ENCODE measurements at regions not wholly inside any gene's neighbourhood (a gene's known extent, or its start where the extent isn't known, plus 50 kb on each side); places are given as distances from the start of the nearest gene placed in this dataset.

DNA sequence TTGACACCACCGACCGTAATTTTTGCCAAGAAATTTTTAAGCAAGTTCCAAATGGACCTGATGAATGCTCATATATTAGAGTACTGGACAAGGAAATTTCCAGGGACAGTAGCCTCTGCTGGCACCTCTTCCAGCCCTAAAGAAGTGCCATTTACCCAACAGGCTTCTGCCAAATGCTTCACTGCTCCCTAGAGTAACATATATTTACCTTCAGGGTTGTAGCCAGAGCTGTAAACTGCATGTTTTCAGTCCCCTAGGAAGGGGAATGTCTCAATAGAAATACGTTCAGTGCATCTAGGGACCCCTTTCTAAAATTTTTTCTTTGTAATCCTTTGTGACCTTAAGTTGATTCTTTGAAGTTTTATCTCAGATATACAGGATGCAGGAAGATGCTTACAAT, 143.1 kb upstream of the SMAD1 start:
- in situ Hi-C loops (cut with MboI): no loop called here
- no peaks in the 10 kb centered on the region for H3K9me3 ChIP-seq (replicated peaks; ENCODE audit: control insufficient read depth, insufficient read depth, low read length)
- WGBS (ENCODE audit: insufficient coverage, insufficient replicate concordance, low lambda C conversion rate, missing lambda C conversion rate): 12% methylated on average over 3 of the region's 3 CpGs

DNA sequence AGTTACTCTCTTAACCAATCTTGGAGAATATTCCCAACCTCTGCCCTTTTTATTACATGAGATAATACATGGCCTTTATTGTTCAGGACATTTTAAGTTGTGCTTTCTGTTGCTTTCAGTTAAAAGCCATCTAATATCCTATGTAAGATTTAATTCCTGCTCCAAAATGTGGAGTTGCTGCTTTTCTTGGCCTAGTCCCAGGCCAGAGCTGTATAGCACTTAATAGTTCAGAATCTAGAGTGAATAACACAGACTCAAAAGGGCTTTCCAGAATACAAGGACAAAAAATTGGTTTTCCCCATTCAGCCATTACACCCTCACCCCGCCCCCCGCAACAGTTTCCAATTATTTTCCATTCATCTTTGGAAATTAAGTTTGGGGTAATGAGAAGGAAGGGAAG, 144.3 kb upstream of the SMAD1 start:
- DNase-seq (ENCODE audit: low read depth, low spot score): no peak
- no peak overlapping the region for H3K27ac ChIP-seq (ENCODE audit: control insufficient read depth, insufficient read depth)
- in situ Hi-C loops (cut with MboI): no loop called here
- H4K20me1 ChIP-seq (ENCODE audit: control insufficient read depth, insufficient read depth): no peaks in the 10 kb centered on the region
- ChIA-PET CTCF (no interaction called here), SMC1A (ENCODE audit: uncharacterized antibody, unreplicated experiment) (interaction anchor here (1.2 kb wide), 1 partner anchor 24 kb away, joined by 3 read pairs; no protein-coding TSS in a partner anchor), RAD21 (ENCODE audit: unreplicated experiment) (no interaction called here), POLR2A (no interaction called here)
- no peak overlapping the region for H2AFZ ChIP-seq (ENCODE audit: control insufficient read depth, low read depth, low read length)
- no TSS peak for BruUV-seq (replicated peaks)
- no peak for ATAC-seq
- H3K4me1 ChIP-seq (ENCODE audit: control insufficient read depth, insufficient read depth, low read length): no peaks in the 10 kb centered on the region
- no peaks in the 10 kb centered on the region for H3K79me2 ChIP-seq (ENCODE audit: control insufficient read depth, insufficient read depth, low read length)
- H3K9ac ChIP-seq (ENCODE audit: control insufficient read depth, insufficient read depth, low read length): no peak overlapping the region
- H3K36me3 ChIP-seq (ENCODE audit: control insufficient read depth in 2 of 2, insufficient read depth in 2 of 2, low read length in 1 of 2): no peaks in the 10 kb centered on the region
- WGBS (ENCODE audit: insufficient coverage, insufficient replicate concordance, low lambda C conversion rate, missing lambda C conversion rate): 42% methylated on average over 2 of the region's 2 CpGs
- intact Hi-C loops (cut with micrococcal nuclease; ENCODE audit: unreplicated experiment): no loop called here
- FAIRE-seq: no peak
- no peaks in the 10 kb centered on the region for H3K9me3 ChIP-seq (replicated peaks; ENCODE audit: control insufficient read depth, insufficient read depth, low read length)
- no peak overlapping the region for H3K4me3 ChIP-seq
- no peak overlapping the region for H3K4me2 ChIP-seq (ENCODE audit: control insufficient read depth, insufficient read depth)
- H3K27me3 ChIP-seq (replicated peaks in 1 of 2; ENCODE audit: control insufficient read depth in 2 of 2, insufficient read depth in 2 of 2, low read length in 1 of 2): no peaks in the 10 kb centered on the region; a peak in 1 of 4 replicates
- TF ChIP-seq DPF2 (IDR thresholded peaks at IDR 0.05): no peak
- no peak for TF ChIP-seq PAX8 (IDR thresholded peaks at IDR 0.05)
- no peak for TF ChIP-seq CREB1 (IDR thresholded peaks at IDR 0.05; ENCODE audit: low read depth)
- TF ChIP-seq EP300 (IDR thresholded peaks at IDR 0.05; ENCODE audit: borderline replicate concordance in 1 of 2, control insufficient read depth in 1 of 2, low read depth in 2 of 2, low read length in 2 of 2): no peak
- no peak for TF ChIP-seq ZNF24 (IDR thresholded peaks at IDR 0.05)
- TF ChIP-seq SPI1 (IDR thresholded peaks at IDR 0.05; ENCODE audit: borderline replicate concordance, insufficient read depth, low read depth, low read length): no peak
- TF ChIP-seq MEF2A (IDR thresholded peaks at IDR 0.05; ENCODE audit: insufficient read depth, low read depth, low read length): no peak
- TF ChIP-seq POLR2A (IDR thresholded peaks at IDR 0.05; ENCODE audit: low read depth, low read length): no peak
- TF ChIP-seq, protein P1, sequence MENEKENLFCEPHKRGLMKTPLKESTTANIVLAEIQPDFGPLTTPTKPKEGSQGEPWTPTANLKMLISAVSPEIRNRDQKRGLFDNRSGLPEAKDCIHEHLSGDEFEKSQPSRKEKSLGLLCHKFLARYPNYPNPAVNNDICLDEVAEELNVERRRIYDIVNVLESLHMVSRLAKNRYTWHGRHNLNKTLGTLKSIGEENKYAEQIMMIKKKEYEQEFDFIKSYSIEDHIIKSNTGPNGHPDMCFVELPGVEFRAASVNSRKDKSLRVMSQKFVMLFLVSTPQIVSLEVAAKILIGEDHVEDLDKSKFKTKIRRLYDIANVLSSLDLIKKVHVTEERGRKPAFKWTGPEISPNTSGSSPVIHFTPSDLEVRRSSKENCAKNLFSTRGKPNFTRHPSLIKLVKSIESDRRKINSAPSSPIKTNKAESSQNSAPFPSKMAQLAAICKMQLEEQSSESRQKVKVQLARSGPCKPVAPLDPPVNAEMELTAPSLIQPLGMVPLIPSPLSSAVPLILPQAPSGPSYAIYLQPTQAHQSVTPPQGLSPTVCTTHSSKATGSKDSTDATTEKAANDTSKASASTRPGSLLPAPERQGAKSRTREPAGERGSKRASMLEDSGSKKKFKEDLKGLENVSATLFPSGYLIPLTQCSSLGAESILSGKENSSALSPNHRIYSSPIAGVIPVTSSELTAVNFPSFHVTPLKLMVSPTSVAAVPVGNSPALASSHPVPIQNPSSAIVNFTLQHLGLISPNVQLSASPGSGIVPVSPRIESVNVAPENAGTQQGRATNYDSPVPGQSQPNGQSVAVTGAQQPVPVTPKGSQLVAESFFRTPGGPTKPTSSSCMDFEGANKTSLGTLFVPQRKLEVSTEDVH (IDR thresholded peaks at IDR 0.05; ENCODE audit: low read depth, partially characterized antibody): no peak
- TF ChIP-seq WRNIP1 (IDR thresholded peaks at IDR 0.05; ENCODE audit: borderline replicate concordance, low read depth, low read length): no peak

More for the DNA sequence above, 143.1 kb upstream of the SMAD1 start:
- DNase-seq (ENCODE audit: low read depth, low spot score) (no peak), ATAC-seq (no peak), FAIRE-seq (no peak)
- no TSS peak for BruUV-seq (replicated peaks)
- SMC1A ChIA-PET (ENCODE audit: uncharacterized antibody, unreplicated experiment): no interaction called here
- no peak overlapping the region for H3K27ac ChIP-seq (ENCODE audit: control insufficient read depth, insufficient read depth)
- H4K20me1 ChIP-seq (ENCODE audit: control insufficient read depth, insufficient read depth): no peaks in the 10 kb centered on the region
- H3K36me3 ChIP-seq (ENCODE audit: control insufficient read depth in 2 of 2, insufficient read depth in 2 of 2, low read length in 1 of 2): no peaks in the 10 kb centered on the region
- no peak overlapping the region for H3K4me3 ChIP-seq
- POLR2A ChIA-PET: no interaction called here
- no peaks in the 10 kb centered on the region for H3K79me2 ChIP-seq (ENCODE audit: control insufficient read depth, insufficient read depth, low read length)
- H3K27me3 ChIP-seq (replicated peaks in 1 of 2; ENCODE audit: control insufficient read depth in 2 of 2, insufficient read depth in 2 of 2, low read length in 1 of 2): no peaks in the 10 kb centered on the region; a peak in 1 of 4 replicates
- no peak overlapping the region for H2AFZ ChIP-seq (ENCODE audit: control insufficient read depth, low read depth, low read length)
- TF ChIP-seq NFXL1 (IDR thresholded peaks at IDR 0.05; ENCODE audit: borderline replicate concordance) (no peak), POLR2AphosphoS5 (IDR thresholded peaks at IDR 0.05; ENCODE audit: low read length) (no peak), TCF12 (IDR thresholded peaks at IDR 0.05; ENCODE audit: low read depth, low read length) (no peak), HDGF (IDR thresholded peaks at IDR 0.05) (no peak), KAT2A (conservative IDR thresholded peaks at IDR 0.05; ENCODE audit: control insufficient read depth, low read depth, low read length) (no peak), BMI1 (IDR thresholded peaks at IDR 0.05; ENCODE audit: borderline replicate concordance) (no peak), FOXK2 (IDR thresholded peaks at IDR 0.05) (no peak), SMAD5 (IDR thresholded peaks at IDR 0.05; ENCODE audit: low read depth) (no peak), IKZF1 (conservative IDR thresholded peaks at IDR 0.05) (no peak), ZBED1 (IDR thresholded peaks at IDR 0.05; ENCODE audit: borderline replicate concordance) (no peak), PAX5 (IDR thresholded peaks at IDR 0.05; ENCODE audit: borderline replicate concordance, low read depth, low read length) (no peak), HDAC2 (IDR thresholded peaks at IDR 0.05) (no peak), ATF7 (IDR thresholded peaks at IDR 0.05; ENCODE audit: low read depth) (no peak), HCFC1 (IDR thresholded peaks at IDR 0.05; ENCODE audit: low read length) (no peak), ZSCAN29 (IDR thresholded peaks at IDR 0.05) (no peak), HDAC6 (IDR thresholded peaks at IDR 0.05; ENCODE audit: unreplicated experiment) (no peak)
- TF ChIP-seq, protein P2, sequence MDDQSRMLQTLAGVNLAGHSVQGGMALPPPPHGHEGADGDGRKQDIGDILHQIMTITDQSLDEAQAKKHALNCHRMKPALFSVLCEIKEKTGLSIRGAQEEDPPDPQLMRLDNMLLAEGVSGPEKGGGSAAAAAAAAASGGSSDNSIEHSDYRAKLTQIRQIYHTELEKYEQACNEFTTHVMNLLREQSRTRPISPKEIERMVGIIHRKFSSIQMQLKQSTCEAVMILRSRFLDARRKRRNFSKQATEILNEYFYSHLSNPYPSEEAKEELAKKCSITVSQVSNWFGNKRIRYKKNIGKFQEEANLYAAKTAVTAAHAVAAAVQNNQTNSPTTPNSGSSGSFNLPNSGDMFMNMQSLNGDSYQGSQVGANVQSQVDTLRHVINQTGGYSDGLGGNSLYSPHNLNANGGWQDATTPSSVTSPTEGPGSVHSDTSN (IDR thresholded peaks at IDR 0.05; ENCODE audit: insufficient replicate concordance, low read depth, low read length): no peak
- H3K4me2 ChIP-seq (ENCODE audit: control insufficient read depth, insufficient read depth): no peak overlapping the region
- no peaks in the 10 kb centered on the region for H3K4me1 ChIP-seq (ENCODE audit: control insufficient read depth, insufficient read depth, low read length)
- intact Hi-C loops (cut with micrococcal nuclease; ENCODE audit: unreplicated experiment): no loop called here
- RAD21 ChIA-PET (ENCODE audit: unreplicated experiment): no interaction called here
- H3K9ac ChIP-seq (ENCODE audit: control insufficient read depth, insufficient read depth, low read length): no peak overlapping the region
- CTCF ChIA-PET: no interaction called here

All from GM12878 (cell line).